ENCODE measurements at regions not wholly inside any gene's neighbourhood (a gene's known extent, or its start where the extent isn't known, plus 50 kb on each side); places are given as distances from the start of the nearest gene placed in this dataset.
"Not testable (repeated sequence)": the region's sequence is repeated elsewhere in the genome, so short reads cannot be mapped to it uniquely, and the experiment has no call there.

- no peak for DNase-seq
Measured at GRCh38 chrX:95996294-95996693, 688.3 kb upstream of the DIAPH2 start.

- no peak for DNase-seq
Measured at GRCh38 chrX:96002431-96002830, 682.2 kb upstream of the DIAPH2 start.

- no peak for DNase-seq
Measured at GRCh38 chrX:96004386-96004785, 680.3 kb upstream of the DIAPH2 start.

GRCh38 chrX:96006281-96006680 is 678.4 kb upstream of the DIAPH2 start:
- DNase-seq = no peak

- no peak for DNase-seq
Measured at GRCh38 chrX:96027407-96027806, 657.2 kb upstream of the DIAPH2 start.

- no peak for DNase-seq
Measured at GRCh38 chrX:96052078-96052477, 632.6 kb upstream of the DIAPH2 start.

GRCh38 chrX:96081891-96082290 is 602.8 kb upstream of the DIAPH2 start:
- DNase-seq = no peak

- DNase-seq = no peak
Measured at GRCh38 chrX:96094616-96095015, 590.0 kb upstream of the DIAPH2 start.

GRCh38 chrX:96098471-96098870 is 586.2 kb upstream of the DIAPH2 start:
- no peak for DNase-seq

- DNase-seq = no peak
Measured at GRCh38 chrX:96102997-96103396, 581.6 kb upstream of the DIAPH2 start.

- DNase-seq = no peak
Measured at GRCh38 chrX:96112689-96113088, 572.0 kb upstream of the DIAPH2 start.

- no peak for DNase-seq
Measured at GRCh38 chrX:96126182-96126581, 558.5 kb upstream of the DIAPH2 start.

GRCh38 chrX:96128058-96128457 is 556.6 kb upstream of the DIAPH2 start:
- DNase-seq = not testable (repeated sequence)

GRCh38 chrX:96140796-96141195 is 543.8 kb upstream of the DIAPH2 start:
- no peak for DNase-seq

- DNase-seq = no peak
Measured at GRCh38 chrX:96147681-96148080, 537.0 kb upstream of the DIAPH2 start.

- DNase-seq = no peak
Measured at GRCh38 chrX:96170626-96171025, 514.0 kb upstream of the DIAPH2 start.

- no peak for DNase-seq
Measured at GRCh38 chrX:96176921-96177320, 507.7 kb upstream of the DIAPH2 start.

GRCh38 chrX:96181605-96182004 is 503.0 kb upstream of the DIAPH2 start:
- DNase-seq = no peak

GRCh38 chrX:96182366-96182765 is 502.3 kb upstream of the DIAPH2 start:
- DNase-seq = peak; percentile 6

GRCh38 chrX:96183391-96183790 is 501.3 kb upstream of the DIAPH2 start:
- no peak for DNase-seq

- peak; percentile 0 for DNase-seq
Measured at GRCh38 chrX:96183843-96184242, 500.8 kb upstream of the DIAPH2 start.

- DNase-seq = no peak
Measured at GRCh38 chrX:96204928-96205327, 479.7 kb upstream of the DIAPH2 start.

- no peak for DNase-seq
Measured at GRCh38 chrX:96211953-96212352, 472.7 kb upstream of the DIAPH2 start.

GRCh38 chrX:96214681-96215080 is 470.0 kb upstream of the DIAPH2 start:
- not testable (repeated sequence) for DNase-seq

- no peak for DNase-seq
Measured at GRCh38 chrX:96224279-96224678, 460.4 kb upstream of the DIAPH2 start.

GRCh38 chrX:96244955-96245354 is 439.7 kb upstream of the DIAPH2 start:
- no peak for DNase-seq
